Right atrium auricular region (tissue), 2 donors: ENCODE measurements at regions not wholly inside any gene's neighbourhood (a gene's known extent, or its start where the extent isn't known, plus 50 kb on each side); places are given as distances from the start of the nearest gene placed in this dataset.

ENCODE experiments used
- DNase-seq: peaks from one replicate; pipeline ENCODE4 v3.0.0-alpha.2; 2019; ENCODE audit warnings: low spot score
- H3K27ac ChIP-seq, 2 donors: fragments of 200-600 bp; sonication (generic); 1 replicate in 1 of 2; 2 replicates in 1 of 2; pipeline ENCODE4 v1.5.1; 2016 to 2019
- H3K27me3 ChIP-seq, 2 donors: fragments of 200-600 bp; sonication (generic); one replicate each; pipeline versions ENCODE4 v1.5.1 to v1.6.0; 2017 to 2019
- H3K36me3 ChIP-seq: fragments of 200-600 bp; sonication (generic); one replicate; pipeline ENCODE4 v1.5.1; 2016
- H3K4me1 ChIP-seq, 2 donors: fragments of 200-600 bp; sonication (generic); one replicate each; pipeline versions ENCODE4 v1.5.1 to v1.6.0; 2017 to 2019
- H3K4me3 ChIP-seq, 2 donors: fragments of 200-600 bp; sonication (generic); 1 replicate in 1 of 2; 2 replicates in 1 of 2; pipeline ENCODE4 v1.5.1; 2017 to 2019; ENCODE audit warnings: mild to moderate bottlenecking in 1 of 2, moderate library complexity in 1 of 2
- H3K9me3 ChIP-seq, 2 donors: fragments of 200-600 bp; sonication (generic); one replicate each; pipeline ENCODE4 v1.5.1; 2019
- CTCF ChIP-seq, 2 donors: fragments of 200-600 bp; sonication (generic); IDR thresholded peaks; one replicate each; pipeline ENCODE4 v1.5.1; 2019; ENCODE audit warnings: antibody characterized with exemption in 2 of 2

- Histone ChIP-seq H3K4me1 (no peaks in the 10 kb centered on the region), H3K9me3 (no peaks in the 10 kb centered on the region), H3K27me3 (no peaks in the 10 kb centered on the region), H3K36me3 (no peaks in the 10 kb centered on the region), H3K27ac (no peak overlapping the region), H3K4me3 (no peak overlapping the region)
- DNase-seq, result no peak
- no peak for TF ChIP-seq CTCF (IDR thresholded peaks at IDR 0.05)
Observed at GRCh38 chr7:109950821-109951564, 1139.9 kb upstream of the LRRN3 start.

GRCh38 chr7:109951565-109951928 is 1139.4 kb upstream of the LRRN3 start:
- no peaks in the 10 kb centered on the region for H3K27me3 ChIP-seq
- no peaks in the 10 kb centered on the region for H3K4me1 ChIP-seq
- H3K4me3 ChIP-seq, result no peak overlapping the region
- TF ChIP-seq CTCF (IDR thresholded peaks at IDR 0.05), result no peak
- H3K36me3 ChIP-seq, result no peaks in the 10 kb centered on the region
- no peak overlapping the region for H3K27ac ChIP-seq
- DNase-seq, result no peak
- no peaks in the 10 kb centered on the region for H3K9me3 ChIP-seq

GRCh38 chr7:109955986-109956385 is 1134.9 kb upstream of the LRRN3 start:
- TF ChIP-seq CTCF (IDR thresholded peaks at IDR 0.05), result no peak
- Histone ChIP-seq H3K4me1 (no peaks in the 10 kb centered on the region), H3K4me3 (no peak overlapping the region), H3K27ac (no peak overlapping the region), H3K36me3 (no peaks in the 10 kb centered on the region), H3K9me3 (no peaks in the 10 kb centered on the region), H3K27me3 (no peaks in the 10 kb centered on the region)
- no peak for DNase-seq

- Histone ChIP-seq H3K9me3 (no peaks in the 10 kb centered on the region), H3K4me3 (no peak overlapping the region), H3K4me1 (no peaks in the 10 kb centered on the region), H3K27ac (no peak overlapping the region), H3K27me3 (no peaks in the 10 kb centered on the region), H3K36me3 (no peaks in the 10 kb centered on the region)
- no peak for DNase-seq
- no peak for TF ChIP-seq CTCF (IDR thresholded peaks at IDR 0.05)
Observed at GRCh38 chr7:109956916-109957315, 1134.0 kb upstream of the LRRN3 start.

GRCh38 chr7:109963741-109964140 is 1127.2 kb upstream of the LRRN3 start:
- H3K4me1 ChIP-seq, result no peaks in the 10 kb centered on the region
- no peak for TF ChIP-seq CTCF (IDR thresholded peaks at IDR 0.05)
- no peaks in the 10 kb centered on the region for H3K27me3 ChIP-seq
- H3K9me3 ChIP-seq, result no peaks in the 10 kb centered on the region
- no peaks in the 10 kb centered on the region for H3K36me3 ChIP-seq
- no peak overlapping the region for H3K4me3 ChIP-seq
- DNase-seq, result no peak
- H3K27ac ChIP-seq, result no peak overlapping the region

- no peak overlapping the region for H3K27ac ChIP-seq
- no peaks in the 10 kb centered on the region for H3K36me3 ChIP-seq
Observed at GRCh38 chr7:109964780-109965179, 1126.1 kb upstream of the LRRN3 start.

More at GRCh38 chr7:109964780-109965179, 1126.1 kb upstream of the LRRN3 start:
- Histone ChIP-seq H3K9me3 (no peaks in the 10 kb centered on the region), H3K4me1 (no peaks in the 10 kb centered on the region), H3K4me3 (no peak overlapping the region), H3K27me3 (no peaks in the 10 kb centered on the region)
- TF ChIP-seq CTCF (IDR thresholded peaks at IDR 0.05), result no peak
- DNase-seq, result no peak
